WTC11 (cell line): ENCODE measurements at regions not wholly inside any gene's neighbourhood (a gene's known extent, or its start where the extent isn't known, plus 50 kb on each side); places are given as distances from the start of the nearest gene placed in this dataset.

Source experiments
- ATAC-seq: fragments of 200-7000 bp; cut with Tn5 transposase; 2 replicates; pipeline ENCODE4 v1.10.0; 2021; ENCODE audit warnings: mild to moderate bottlenecking, moderate library complexity
- CTCF ChIA-PET: fragments of 300-600 bp; sonication (Branson Sonifier 250); formaldehyde crosslinking; loops from one replicate; lab custom pipeline; 2021; ENCODE audit warnings: antibody characterized with exemption; lab: Charles Lee
- POLR2A ChIA-PET: fragments of 350-600 bp; sonication (Branson Sonifier 250); formaldehyde crosslinking; loops from one replicate; lab custom pipeline; 2021; ENCODE audit warnings: antibody characterized with exemption; lab: Charles Lee
- DNase-seq: peaks from one replicate; pipeline ENCODE4 v3.0.0; 2021; ENCODE audit warnings: low spot score
- H3K27ac Mint-ChIP-seq: 2 replicates; pipeline ENCODE4 v1.8.0; 2021; ENCODE audit warnings: mixed read lengths
- H3K27me3 Mint-ChIP-seq: 2 replicates; pipeline ENCODE4 v1.8.0; 2021; ENCODE audit warnings: low read depth, mild to moderate bottlenecking, moderate library complexity, mixed read lengths
- H3K36me3 Mint-ChIP-seq: 2 replicates; pipeline ENCODE4 v1.8.0; 2021; ENCODE audit warnings: mixed read lengths
- H3K4me1 Mint-ChIP-seq: 2 replicates; pipeline ENCODE4 v1.8.0; 2022; ENCODE audit warnings: mixed read lengths
- H3K4me3 Mint-ChIP-seq: 2 replicates; pipeline ENCODE4 v1.8.0; 2021; ENCODE audit warnings: mild to moderate bottlenecking, moderate library complexity, mixed read lengths
- H3K9me3 Mint-ChIP-seq: 2 replicates; pipeline ENCODE4 v1.8.0; 2021; ENCODE audit warnings: mixed read lengths
- CREM ChIP-seq: sonication (generic); formaldehyde crosslinking; IDR thresholded peaks from 2 replicates; pipeline ENCODE4 v1.8.1; 2022; ENCODE audit warnings: mild to moderate bottlenecking, missing genetic modification reagents, moderate library complexity
- ERG ChIP-seq: fragments of 250-450 bp; sonication (Bioruptor Pico); IDR thresholded peaks from 2 replicates; pipeline ENCODE4 v1.8.0; 2021; ENCODE audit warnings: mild to moderate bottlenecking
- ESRRA ChIP-seq: sonication (generic); formaldehyde crosslinking; IDR thresholded peaks from 2 replicates; pipeline ENCODE4 v1.8.1; 2022; ENCODE audit warnings: mild to moderate bottlenecking, missing genetic modification reagents, borderline replicate concordance
- FOXP1 ChIP-seq: sonication (generic); formaldehyde crosslinking; IDR thresholded peaks from 2 replicates; pipeline ENCODE4 v1.8.0; 2022; ENCODE audit warnings: missing genetic modification reagents, mild to moderate bottlenecking, moderate library complexity, borderline replicate concordance
- GABPB1 ChIP-seq: sonication (generic); formaldehyde crosslinking; IDR thresholded peaks from 2 replicates; pipeline ENCODE4 v1.8.1; 2023; ENCODE audit warnings: mild to moderate bottlenecking, missing genetic modification reagents
- HMGXB4 ChIP-seq: sonication (generic); formaldehyde crosslinking; IDR thresholded peaks from 2 replicates; pipeline ENCODE4 v1.8.1; 2023; ENCODE audit warnings: mild to moderate bottlenecking, moderate library complexity, missing genetic modification reagents
- IRF1 ChIP-seq: sonication (generic); formaldehyde crosslinking; IDR thresholded peaks from 2 replicates; pipeline ENCODE4 v1.8.0; 2023; ENCODE audit warnings: missing genetic modification reagents
- MXD4 ChIP-seq: fragments of 250-450 bp; sonication (Bioruptor Pico); IDR thresholded peaks from 2 replicates; pipeline ENCODE4 v1.8.0; 2021; ENCODE audit warnings: mild to moderate bottlenecking, moderate library complexity, borderline replicate concordance
- MYBL2 ChIP-seq: sonication (generic); formaldehyde crosslinking; IDR thresholded peaks from 2 replicates; pipeline ENCODE4 v1.8.1; 2023; ENCODE audit warnings: mild to moderate bottlenecking, moderate library complexity, missing genetic modification reagents
- NFATC4 ChIP-seq: fragments of 250-450 bp; sonication (Bioruptor Pico); IDR thresholded peaks from 2 replicates; pipeline ENCODE4 v1.9.0; 2021; ENCODE audit warnings: mild to moderate bottlenecking
- SMAD4 ChIP-seq: sonication (generic); formaldehyde crosslinking; IDR thresholded peaks from 2 replicates; pipeline ENCODE4 v1.8.0; 2022; ENCODE audit warnings: mild to moderate bottlenecking, missing genetic modification reagents
- TEAD4 ChIP-seq: sonication (generic); formaldehyde crosslinking; IDR thresholded peaks from 2 replicates; pipeline ENCODE4 v1.8.0; 2022; ENCODE audit warnings: mild to moderate bottlenecking, missing genetic modification reagents
- TP53 ChIP-seq: sonication (generic); formaldehyde crosslinking; IDR thresholded peaks from 2 replicates; pipeline ENCODE4 v1.8.1; 2023; ENCODE audit warnings: mild to moderate bottlenecking, missing genetic modification reagents
- ZMAT4 ChIP-seq: fragments of 250-450 bp; sonication (Bioruptor Pico); IDR thresholded peaks from 2 replicates; pipeline ENCODE4 v1.9.0; 2021; ENCODE audit warnings: mild to moderate bottlenecking
- ZNF121 ChIP-seq: sonication (generic); formaldehyde crosslinking; IDR thresholded peaks from 2 replicates; pipeline ENCODE4 v1.8.0; 2023; ENCODE audit warnings: missing genetic modification reagents
- ZNF138 ChIP-seq: sonication (generic); formaldehyde crosslinking; conservative IDR thresholded peaks from 2 replicates; pipeline ENCODE4 v1.8.1; 2022; ENCODE audit warnings: mild to moderate bottlenecking, moderate library complexity, missing genetic modification reagents
- TF ChIP-seq, protein P1 (sequence below): sonication (generic); formaldehyde crosslinking; IDR thresholded peaks from 2 replicates; pipeline ENCODE4 v1.8.1; 2022; ENCODE audit warnings: mild to moderate bottlenecking, moderate library complexity, missing genetic modification reagents
- TF ChIP-seq, protein P2 (sequence below): fragments of 250-450 bp; sonication (Bioruptor Pico); IDR thresholded peaks from 2 replicates; pipeline ENCODE4 v2.1.2; 2022; ENCODE audit warnings: mild to moderate bottlenecking, moderate library complexity
- TF ChIP-seq, protein P3 (sequence below): sonication (generic); formaldehyde crosslinking; IDR thresholded peaks from 2 replicates; pipeline ENCODE4 v1.8.1; 2023; ENCODE audit warnings: mild to moderate bottlenecking, missing genetic modification reagents, borderline replicate concordance

DNA sequence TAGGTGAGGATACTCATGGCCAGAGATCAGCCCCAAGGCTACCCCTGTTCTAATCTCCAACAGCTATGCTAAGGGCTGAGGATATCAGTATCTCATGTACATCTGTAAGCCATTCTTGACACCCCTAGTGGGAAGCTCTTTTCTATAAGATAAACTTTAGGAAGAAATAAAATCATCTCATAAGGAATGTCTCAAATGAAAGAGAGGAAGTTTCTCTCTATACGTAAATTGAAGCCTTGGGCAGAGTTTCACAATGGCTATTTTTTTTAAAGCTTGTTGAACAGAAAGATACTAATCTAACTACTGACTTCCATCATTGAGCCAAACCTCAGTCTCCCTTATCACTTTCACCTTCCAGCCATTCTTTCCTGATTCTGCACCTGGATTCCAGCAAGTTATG, 405.7 kb downstream of the PRR16 start:
- peaks cover 19% of the 10 kb centered on the region for H3K4me1 Mint-ChIP-seq
- CTCF ChIA-PET = no interaction called here
- TF ChIP-seq ERG (CRISPR knock-in tag) = no peak
- no peak for TF ChIP-seq ZNF121 (CRISPR knock-in tag)
- TF ChIP-seq, protein P1, sequence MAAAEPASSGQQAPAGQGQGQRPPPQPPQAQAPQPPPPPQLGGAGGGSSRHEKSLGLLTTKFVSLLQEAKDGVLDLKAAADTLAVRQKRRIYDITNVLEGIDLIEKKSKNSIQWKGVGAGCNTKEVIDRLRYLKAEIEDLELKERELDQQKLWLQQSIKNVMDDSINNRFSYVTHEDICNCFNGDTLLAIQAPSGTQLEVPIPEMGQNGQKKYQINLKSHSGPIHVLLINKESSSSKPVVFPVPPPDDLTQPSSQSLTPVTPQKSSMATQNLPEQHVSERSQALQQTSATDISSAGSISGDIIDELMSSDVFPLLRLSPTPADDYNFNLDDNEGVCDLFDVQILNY (CRISPR knock-in tag) = no peak
- TF ChIP-seq ZNF138 = no peak
- TF ChIP-seq IRF1 (CRISPR knock-in tag) = no peak
- TF ChIP-seq CREM (CRISPR knock-in tag) = no peak
- TF ChIP-seq FOXP1 (CRISPR knock-in tag) = no peak
- H3K36me3 Mint-ChIP-seq = no peaks in the 10 kb centered on the region
- H3K27ac Mint-ChIP-seq = no peak overlapping the region
- no peaks in the 10 kb centered on the region for H3K27me3 Mint-ChIP-seq
- peaks cover 3% of the 10 kb centered on the region; the same call in 1 of the 2 replicates for H3K9me3 Mint-ChIP-seq
- DNase-seq = no peak
- H3K4me3 Mint-ChIP-seq = no peak overlapping the region
- POLR2A ChIA-PET = no interaction called here
- ATAC-seq = no peak

GRCh38 chr5:120872297-120872696, 408.2 kb downstream of the PRR16 start:
- TF ChIP-seq FOXP1 (CRISPR knock-in tag) (no peak), MXD4 (CRISPR knock-in tag) (no peak), HMGXB4 (CRISPR knock-in tag) (no peak), TP53 (CRISPR knock-in tag) (no peak), NFATC4 (no peak), MYBL2 (CRISPR knock-in tag) (no peak), SMAD4 (CRISPR knock-in tag) (no peak), ESRRA (CRISPR knock-in tag) (no peak), ZMAT4 (no peak), TEAD4 (CRISPR knock-in tag) (no peak), CREM (CRISPR knock-in tag) (no peak), GABPB1 (no peak)
- TF ChIP-seq, protein P2, sequence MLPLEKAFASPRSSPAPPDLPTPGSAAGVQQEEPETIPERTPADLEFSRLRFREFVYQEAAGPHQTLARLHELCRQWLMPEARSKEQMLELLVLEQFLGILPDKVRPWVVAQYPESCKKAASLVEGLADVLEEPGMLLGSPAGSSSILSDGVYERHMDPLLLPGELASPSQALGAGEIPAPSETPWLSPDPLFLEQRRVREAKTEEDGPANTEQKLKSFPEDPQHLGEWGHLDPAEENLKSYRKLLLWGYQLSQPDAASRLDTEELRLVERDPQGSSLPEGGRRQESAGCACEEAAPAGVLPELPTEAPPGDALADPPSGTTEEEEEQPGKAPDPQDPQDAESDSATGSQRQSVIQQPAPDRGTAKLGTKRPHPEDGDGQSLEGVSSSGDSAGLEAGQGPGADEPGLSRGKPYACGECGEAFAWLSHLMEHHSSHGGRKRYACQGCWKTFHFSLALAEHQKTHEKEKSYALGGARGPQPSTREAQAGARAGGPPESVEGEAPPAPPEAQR = no peak
- TF ChIP-seq, protein P3, sequence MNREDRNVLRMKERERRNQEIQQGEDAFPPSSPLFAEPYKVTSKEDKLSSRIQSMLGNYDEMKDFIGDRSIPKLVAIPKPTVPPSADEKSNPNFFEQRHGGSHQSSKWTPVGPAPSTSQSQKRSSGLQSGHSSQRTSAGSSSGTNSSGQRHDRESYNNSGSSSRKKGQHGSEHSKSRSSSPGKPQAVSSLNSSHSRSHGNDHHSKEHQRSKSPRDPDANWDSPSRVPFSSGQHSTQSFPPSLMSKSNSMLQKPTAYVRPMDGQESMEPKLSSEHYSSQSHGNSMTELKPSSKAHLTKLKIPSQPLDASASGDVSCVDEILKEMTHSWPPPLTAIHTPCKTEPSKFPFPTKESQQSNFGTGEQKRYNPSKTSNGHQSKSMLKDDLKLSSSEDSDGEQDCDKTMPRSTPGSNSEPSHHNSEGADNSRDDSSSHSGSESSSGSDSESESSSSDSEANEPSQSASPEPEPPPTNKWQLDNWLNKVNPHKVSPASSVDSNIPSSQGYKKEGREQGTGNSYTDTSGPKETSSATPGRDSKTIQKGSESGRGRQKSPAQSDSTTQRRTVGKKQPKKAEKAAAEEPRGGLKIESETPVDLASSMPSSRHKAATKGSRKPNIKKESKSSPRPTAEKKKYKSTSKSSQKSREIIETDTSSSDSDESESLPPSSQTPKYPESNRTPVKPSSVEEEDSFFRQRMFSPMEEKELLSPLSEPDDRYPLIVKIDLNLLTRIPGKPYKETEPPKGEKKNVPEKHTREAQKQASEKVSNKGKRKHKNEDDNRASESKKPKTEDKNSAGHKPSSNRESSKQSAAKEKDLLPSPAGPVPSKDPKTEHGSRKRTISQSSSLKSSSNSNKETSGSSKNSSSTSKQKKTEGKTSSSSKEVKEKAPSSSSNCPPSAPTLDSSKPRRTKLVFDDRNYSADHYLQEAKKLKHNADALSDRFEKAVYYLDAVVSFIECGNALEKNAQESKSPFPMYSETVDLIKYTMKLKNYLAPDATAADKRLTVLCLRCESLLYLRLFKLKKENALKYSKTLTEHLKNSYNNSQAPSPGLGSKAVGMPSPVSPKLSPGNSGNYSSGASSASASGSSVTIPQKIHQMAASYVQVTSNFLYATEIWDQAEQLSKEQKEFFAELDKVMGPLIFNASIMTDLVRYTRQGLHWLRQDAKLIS (CRISPR knock-in tag) = no peak
- TF ChIP-seq, protein P1 (CRISPR knock-in tag) = no peak
- Mint-ChIP-seq H3K36me3 (no peaks in the 10 kb centered on the region), H3K27me3 (no peaks in the 10 kb centered on the region), H3K4me1 (peaks cover 16% of the 10 kb centered on the region), H3K4me3 (no peak overlapping the region), H3K27ac (no peak overlapping the region), H3K9me3 (peaks cover 3% of the 10 kb centered on the region; the same call in 1 of the 2 replicates)
- ATAC-seq = no peak
- ChIA-PET CTCF (interaction anchor here (1.5 kb wide), 1 partner anchor 19 kb away, joined by 3 read pairs; no protein-coding TSS in a partner anchor), POLR2A (no interaction called here)
- DNase-seq = no peak
